A673 (cell line): ENCODE measurements at regions not wholly inside any gene's neighbourhood (a gene's known extent, or its start where the extent isn't known, plus 50 kb on each side); places are given as distances from the start of the nearest gene placed in this dataset.

Source experiments
- EZH2 ChIP-seq: fragments of 200-600 bp; sonication (generic); IDR thresholded peaks from 2 replicates; pipeline ENCODE4 v1.6.1; 2017; ENCODE audit warnings: borderline replicate concordance, low read depth, mild to moderate bottlenecking, mixed read lengths, antibody characterized with exemption, low read length; ENCODE audit not compliant: poor library complexity, severe bottlenecking
- TF ChIP-seq, protein P1 (sequence below): fragments of 300-800, 200-600 bp; sonication (generic); conservative IDR thresholded peaks from 2 replicates; pipeline ENCODE4 v1.5.1; 2017; ENCODE audit warnings: low read depth, mild to moderate bottlenecking, antibody characterized with exemption, low read length, moderate library complexity, mixed read lengths

DNA sequence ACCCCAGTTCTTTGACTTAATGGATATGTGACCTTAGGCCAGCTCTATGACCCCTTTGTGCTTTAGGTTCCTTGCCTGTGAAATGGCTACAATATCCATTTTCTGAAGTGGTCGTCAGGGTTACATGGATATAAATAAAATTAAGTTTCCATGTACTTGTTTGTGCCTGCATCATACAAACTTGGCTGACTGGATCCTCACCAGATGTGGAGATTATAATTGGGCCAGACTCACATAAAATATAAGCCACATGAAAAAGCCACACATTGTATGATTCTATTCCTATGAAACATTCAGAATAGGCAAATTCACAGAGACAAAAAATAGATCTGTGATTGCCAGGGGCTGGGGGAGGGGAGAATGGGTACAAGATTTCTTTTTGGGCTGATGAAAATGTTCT lies 100.9 kb upstream of the USP47 start:
- TF ChIP-seq, protein P1, sequence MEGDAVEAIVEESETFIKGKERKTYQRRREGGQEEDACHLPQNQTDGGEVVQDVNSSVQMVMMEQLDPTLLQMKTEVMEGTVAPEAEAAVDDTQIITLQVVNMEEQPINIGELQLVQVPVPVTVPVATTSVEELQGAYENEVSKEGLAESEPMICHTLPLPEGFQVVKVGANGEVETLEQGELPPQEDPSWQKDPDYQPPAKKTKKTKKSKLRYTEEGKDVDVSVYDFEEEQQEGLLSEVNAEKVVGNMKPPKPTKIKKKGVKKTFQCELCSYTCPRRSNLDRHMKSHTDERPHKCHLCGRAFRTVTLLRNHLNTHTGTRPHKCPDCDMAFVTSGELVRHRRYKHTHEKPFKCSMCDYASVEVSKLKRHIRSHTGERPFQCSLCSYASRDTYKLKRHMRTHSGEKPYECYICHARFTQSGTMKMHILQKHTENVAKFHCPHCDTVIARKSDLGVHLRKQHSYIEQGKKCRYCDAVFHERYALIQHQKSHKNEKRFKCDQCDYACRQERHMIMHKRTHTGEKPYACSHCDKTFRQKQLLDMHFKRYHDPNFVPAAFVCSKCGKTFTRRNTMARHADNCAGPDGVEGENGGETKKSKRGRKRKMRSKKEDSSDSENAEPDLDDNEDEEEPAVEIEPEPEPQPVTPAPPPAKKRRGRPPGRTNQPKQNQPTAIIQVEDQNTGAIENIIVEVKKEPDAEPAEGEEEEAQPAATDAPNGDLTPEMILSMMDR: no peak
- no peak for TF ChIP-seq EZH2
